Activated CD4-positive, alpha-beta T cell treated with anti-CD3 and anti-CD28 coated beads for 48 hours (primary cell): ENCODE measurements at regions not wholly inside any gene's neighbourhood (a gene's known extent, or its start where the extent isn't known, plus 50 kb on each side); places are given as distances from the start of the nearest gene placed in this dataset.

Source experiments
- DNase-seq: peaks from one replicate; pipeline ENCODE4 v3.0.0-alpha.2; 2020

DNA sequence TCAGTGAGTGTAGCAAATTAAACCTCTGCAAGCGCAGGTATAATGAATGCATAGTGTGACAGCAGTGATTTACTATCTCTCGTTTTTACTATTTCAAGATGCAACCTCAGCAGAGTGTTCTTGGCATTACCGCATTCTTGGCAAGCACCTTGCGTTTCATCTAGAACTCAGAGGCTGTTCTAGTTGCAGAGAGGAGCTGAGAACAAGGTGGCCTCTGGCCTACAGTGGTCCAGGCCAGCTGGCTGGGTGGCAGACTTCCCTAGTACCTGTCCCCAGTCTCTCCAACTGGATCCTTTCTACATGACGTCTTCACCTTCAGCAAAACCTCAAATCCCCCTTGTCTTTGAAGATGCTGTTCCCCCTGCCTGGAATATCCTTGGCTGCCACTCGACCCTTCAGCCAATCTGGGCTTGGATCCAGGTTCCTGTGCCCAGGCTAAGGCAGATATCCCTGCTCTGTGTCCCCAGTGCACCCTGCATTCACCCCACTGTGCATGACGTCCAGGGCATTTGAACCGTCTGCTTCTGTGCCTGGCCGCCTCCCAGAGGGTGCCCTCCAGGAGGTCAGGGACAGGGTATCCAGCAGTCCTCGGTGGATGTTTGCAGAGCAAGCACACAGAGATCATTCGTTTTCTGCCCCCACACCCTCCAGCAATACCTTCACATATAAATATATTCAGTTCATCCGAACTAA lies 120.4 kb upstream of the CPEB4 start:
- DNase-seq: no peak

DNA sequence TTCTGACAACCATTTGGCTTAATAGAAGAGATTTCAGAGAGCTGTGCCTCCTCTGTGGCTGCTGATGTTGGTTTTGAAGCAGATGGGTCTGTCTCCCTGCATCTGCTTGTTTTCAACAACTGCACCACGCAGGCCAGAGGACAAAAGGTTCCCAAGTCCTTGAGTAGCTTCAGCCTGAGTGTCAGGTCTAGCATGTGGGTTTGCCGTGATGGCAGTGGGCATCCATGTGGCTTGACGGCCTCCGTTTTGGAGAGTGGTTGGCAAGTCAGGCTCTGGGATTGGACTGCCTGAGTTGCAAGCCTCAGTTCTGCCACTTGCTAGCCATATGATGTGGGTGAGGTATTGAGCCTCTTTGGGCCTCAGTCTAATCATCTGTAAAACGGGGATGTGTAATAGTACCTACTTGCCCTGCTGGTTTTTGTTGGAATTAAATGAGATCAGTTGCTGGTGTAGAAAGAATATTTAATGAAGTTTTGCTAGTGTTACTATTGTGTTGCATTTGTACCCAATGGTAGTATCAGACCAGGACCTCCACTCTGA lies 119.8 kb upstream of the CPEB4 start:
- no peak for DNase-seq

DNA sequence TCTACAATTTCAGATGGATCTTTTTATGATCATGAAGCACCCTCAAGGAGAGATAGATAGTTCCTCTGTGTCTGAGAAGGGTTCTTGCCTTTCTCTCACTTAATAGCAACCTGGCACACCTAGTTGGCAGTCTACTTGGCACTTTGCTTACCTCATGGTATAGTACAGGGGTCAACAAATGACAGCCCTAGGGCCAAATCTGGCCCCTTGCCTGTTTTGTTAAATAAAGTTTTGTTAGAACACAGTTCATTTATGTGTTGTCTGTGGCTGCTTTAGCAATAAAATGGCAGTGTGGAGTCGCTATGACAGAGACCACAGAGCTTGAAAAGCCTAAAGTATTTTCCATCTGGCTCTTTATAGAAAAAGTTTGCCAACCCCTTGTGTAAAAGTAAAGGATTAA lies 119.3 kb upstream of the CPEB4 start:
- DNase-seq: no peak

- DNase-seq: no peak
Observed at GRCh38 chr5:173770637-173771036, 117.5 kb upstream of the CPEB4 start.

GRCh38 chr5:173771121-173771724 lies 116.9 kb upstream of the CPEB4 start:
- no peak for DNase-seq

DNA sequence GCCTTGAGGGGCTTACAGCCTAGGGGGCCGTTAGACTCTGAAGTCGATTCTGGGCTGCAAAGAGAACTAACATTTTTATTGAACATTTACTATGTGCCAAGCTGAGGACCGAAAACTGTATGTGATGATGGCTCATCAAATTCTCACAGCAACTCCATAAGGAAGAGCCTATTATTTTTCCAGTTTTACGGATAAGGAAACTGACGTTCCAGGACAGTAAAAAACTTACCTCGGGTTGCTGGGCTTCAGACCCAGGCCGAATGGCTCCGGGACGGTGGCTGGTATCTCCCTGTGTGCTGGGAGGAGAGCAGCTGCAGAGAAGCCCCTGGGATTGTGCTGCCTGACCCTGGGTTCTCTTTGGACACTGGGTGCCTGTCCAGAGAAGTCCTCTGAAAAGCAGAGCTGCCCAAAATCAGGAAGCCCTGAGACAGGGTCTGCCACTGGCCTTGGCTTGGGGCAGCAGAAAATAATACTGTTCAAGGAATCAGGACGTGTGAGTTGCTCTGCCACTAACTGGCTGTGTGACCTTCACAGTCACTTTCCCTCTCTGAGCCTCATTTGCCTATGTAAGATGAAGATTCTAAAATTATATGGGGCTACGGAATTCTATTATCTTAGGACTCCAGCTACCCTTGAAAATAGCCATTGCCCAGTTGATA lies 116.3 kb upstream of the CPEB4 start:
- DNase-seq: no peak

- DNase-seq: no peak
Observed at GRCh38 chr5:173772384-173773059, 115.6 kb upstream of the CPEB4 start.

- no peak for DNase-seq
Observed at GRCh38 chr5:173774271-173774761, 113.8 kb upstream of the CPEB4 start.

- no peak for DNase-seq
Observed at GRCh38 chr5:173775261-173776197, 112.6 kb upstream of the CPEB4 start.

GRCh38 chr5:173777149-173777548 lies 111.0 kb upstream of the CPEB4 start:
- DNase-seq: no peak

DNA sequence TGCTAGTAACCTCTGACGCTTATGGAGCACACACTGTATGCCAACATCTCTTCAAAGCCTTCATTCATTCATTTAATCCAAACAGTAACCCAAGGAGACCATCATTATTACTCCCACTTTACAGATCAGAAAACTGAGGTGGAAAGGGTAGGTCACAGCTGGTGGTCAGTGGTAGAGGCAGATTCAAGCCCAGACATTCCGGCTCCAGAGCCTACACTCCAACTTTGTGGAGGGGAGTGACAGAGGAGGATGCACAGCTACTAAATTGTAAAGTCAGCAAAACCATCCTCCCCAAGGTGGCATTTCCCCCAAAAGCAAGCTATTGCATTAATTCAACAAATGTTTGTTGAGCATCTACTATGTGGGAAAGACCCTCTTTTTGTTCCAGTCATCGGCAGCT lies 110.5 kb upstream of the CPEB4 start:
- DNase-seq: no peak

- no peak for DNase-seq
Observed at GRCh38 chr5:173778152-173778782, 109.9 kb upstream of the CPEB4 start.

- DNase-seq: no peak
Observed at GRCh38 chr5:173778784-173779304, 109.3 kb upstream of the CPEB4 start.

- no peak for DNase-seq
Observed at GRCh38 chr5:173780235-173781234, 107.6 kb upstream of the CPEB4 start.

DNA sequence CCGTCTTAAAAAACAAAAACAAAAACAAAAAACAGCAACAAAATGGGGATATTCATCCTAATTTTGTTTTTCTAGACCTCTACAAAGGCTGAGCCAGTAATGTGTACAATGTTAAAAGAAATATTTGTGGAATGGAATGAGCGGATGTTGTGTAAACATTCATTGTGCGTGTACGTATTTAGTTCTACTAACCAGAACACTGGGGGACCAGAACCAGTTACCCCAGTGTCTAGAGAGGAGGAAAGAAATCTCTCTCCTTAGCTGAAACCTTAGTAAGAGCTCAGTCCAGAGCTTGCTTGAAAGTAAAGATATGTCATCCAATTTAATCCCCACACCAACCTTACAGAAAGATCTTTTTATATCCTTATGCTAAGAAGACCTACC lies 106.7 kb upstream of the CPEB4 start:
- DNase-seq: no peak

- peak; percentile 67 for DNase-seq
Observed at GRCh38 chr5:173781816-173782670, 106.1 kb upstream of the CPEB4 start.

DNA sequence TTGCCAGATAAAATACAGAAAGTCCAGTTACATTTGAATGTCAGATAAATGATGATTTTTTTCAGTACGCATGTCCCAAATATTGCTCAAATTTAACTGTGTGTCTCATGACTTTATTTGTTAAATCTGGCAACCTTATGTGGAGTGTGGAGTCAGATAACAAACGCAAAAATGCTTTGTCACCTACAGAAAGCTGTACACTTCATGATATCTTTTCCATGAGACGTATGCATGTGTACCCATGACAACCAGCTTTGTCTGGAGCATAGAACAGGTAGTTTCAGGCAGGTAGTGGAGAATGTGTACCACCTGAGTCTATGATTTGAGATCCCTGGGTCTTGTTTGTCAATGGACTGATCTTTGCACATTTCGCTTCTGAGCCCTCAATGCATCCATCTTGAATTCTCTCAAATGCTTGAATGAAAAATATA lies 105.5 kb upstream of the CPEB4 start:
- DNase-seq: no peak

GRCh38 chr5:173783371-173783770 lies 104.8 kb upstream of the CPEB4 start:
- DNase-seq: no peak

- no peak for DNase-seq
Observed at GRCh38 chr5:173785400-173785799, 102.7 kb upstream of the CPEB4 start.
